ENCODE measurements at regions not wholly inside any gene's neighbourhood (a gene's known extent, or its start where the extent isn't known, plus 50 kb on each side); places are given as distances from the start of the nearest gene placed in this dataset.

GRCh38 chr5:74028406-74028805 lies 402.4 kb downstream of the ARHGEF28 start:
- DNase-seq (ENCODE audit: low read depth): no peak

GRCh38 chr5:74027732-74028338 lies 401.8 kb downstream of the ARHGEF28 start:
- no peak for DNase-seq (ENCODE audit: low read depth)

- no peak for DNase-seq (ENCODE audit: low read depth)
Observed at GRCh38 chr5:74026310-74026709, 400.3 kb downstream of the ARHGEF28 start.

DNA sequence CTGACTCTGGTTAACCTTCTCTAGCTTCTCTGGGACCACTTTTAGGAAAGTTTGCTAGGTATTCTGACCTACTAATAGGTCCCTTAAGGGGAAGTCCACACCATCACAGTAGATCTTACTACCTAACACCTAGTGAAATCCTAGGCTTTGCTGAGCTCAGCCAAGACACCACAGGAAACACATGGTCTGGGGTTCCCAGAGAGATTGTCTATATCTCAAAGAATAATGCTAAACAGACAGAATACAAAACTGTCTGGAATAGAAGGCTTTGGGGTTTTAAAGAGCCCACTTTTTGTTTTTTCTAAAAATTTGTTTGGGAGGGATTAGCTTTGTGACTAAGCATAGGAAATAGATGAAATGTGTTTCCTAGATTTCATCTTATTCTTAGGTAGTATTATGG lies 395.1 kb downstream of the ARHGEF28 start:
- DNase-seq (ENCODE audit: low read depth): no peak

GRCh38 chr5:74020503-74020902 lies 394.5 kb downstream of the ARHGEF28 start:
- no peak for DNase-seq (ENCODE audit: low read depth)

DNA sequence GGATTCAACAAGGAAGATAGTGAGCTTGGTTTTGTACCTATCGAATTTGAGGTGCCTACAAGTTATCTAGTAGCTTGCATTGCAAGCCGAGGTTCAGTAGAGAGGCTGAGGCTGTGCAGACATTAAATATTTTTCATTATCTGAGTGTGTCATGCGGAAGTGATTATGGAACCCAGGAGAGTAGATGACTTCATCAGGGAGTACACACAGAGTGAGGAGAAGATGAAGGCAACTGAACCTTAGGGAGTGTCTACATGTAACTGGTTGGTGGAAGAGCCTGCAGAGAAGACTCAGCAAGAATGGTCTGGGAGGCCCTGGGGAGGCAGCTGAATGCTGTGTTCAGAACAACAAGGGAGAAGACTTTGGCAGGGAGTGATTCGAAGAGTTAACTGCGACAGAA lies 393.9 kb downstream of the ARHGEF28 start:
- no peak for DNase-seq (ENCODE audit: low read depth)

GRCh38 chr5:74017786-74018211 lies 391.8 kb downstream of the ARHGEF28 start:
- DNase-seq (ENCODE audit: low read depth): no peak

GRCh38 chr5:74017112-74017511 lies 391.1 kb downstream of the ARHGEF28 start:
- DNase-seq (ENCODE audit: low read depth): no peak

GRCh38 chr5:74016373-74016772 lies 390.4 kb downstream of the ARHGEF28 start:
- no peak for DNase-seq (ENCODE audit: low read depth)

- no peak for DNase-seq (ENCODE audit: low read depth)
Observed at GRCh38 chr5:74015716-74016115, 389.7 kb downstream of the ARHGEF28 start.

- no peak for DNase-seq (ENCODE audit: low read depth)
Observed at GRCh38 chr5:74013222-74013621, 387.2 kb downstream of the ARHGEF28 start.

- DNase-seq (ENCODE audit: low read depth): no peak
Observed at GRCh38 chr5:74009502-74009901, 383.5 kb downstream of the ARHGEF28 start.

- no peak for DNase-seq (ENCODE audit: low read depth)
Observed at GRCh38 chr5:74007193-74007592, 381.2 kb downstream of the ARHGEF28 start.

GRCh38 chr5:73999297-73999696 lies 373.3 kb downstream of the ARHGEF28 start:
- no peak for DNase-seq (ENCODE audit: low read depth)

GRCh38 chr5:73998489-73998888 lies 372.5 kb downstream of the ARHGEF28 start:
- DNase-seq (ENCODE audit: low read depth): no peak

- no peak for DNase-seq (ENCODE audit: low read depth)
Observed at GRCh38 chr5:73997960-73998359, 372.0 kb downstream of the ARHGEF28 start.

GRCh38 chr5:73996151-73996755 lies 370.3 kb downstream of the ARHGEF28 start:
- no peak for DNase-seq (ENCODE audit: low read depth)

DNA sequence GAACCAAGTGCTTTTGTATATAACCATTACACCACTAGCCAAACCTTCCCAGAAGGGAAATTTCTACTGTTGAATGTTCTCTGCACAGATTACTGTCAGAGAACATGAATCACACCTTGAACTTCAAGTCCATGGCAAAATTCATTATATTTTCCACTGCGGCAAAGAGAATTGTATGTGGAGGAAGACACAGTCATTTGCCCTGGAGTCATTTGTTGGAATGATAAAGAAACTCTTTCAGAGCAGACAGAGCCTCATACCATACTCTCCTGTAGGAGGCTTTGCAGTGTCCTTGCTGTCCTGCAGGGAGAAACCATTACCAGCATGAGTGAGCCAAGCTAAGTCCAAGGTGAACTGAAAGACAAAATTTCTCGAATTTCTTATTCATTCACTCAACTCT lies 369.0 kb downstream of the ARHGEF28 start:
- no peak for DNase-seq (ENCODE audit: low read depth)

Data from stimulated activated CD8-positive, alpha-beta memory T cell treated with anti-CD3 and anti-CD28 coated beads, Interleukin-12 subunit alpha, Interleukin-12 subunit beta, amount 100 ng/mL, for 4 hours (primary cell).